OCI-LY7 (cell line): ENCODE measurements at regions not wholly inside any gene's neighbourhood (a gene's known extent, or its start where the extent isn't known, plus 50 kb on each side); places are given as distances from the start of the nearest gene placed in this dataset.

Experiments
- BruUV-seq: library from RNA; stranded (reverse); fragments of 400-500 nt; replicated peaks from 2 replicates; lab custom pipeline; 2021; lab: Mats Ljungman, UMichigan
- CTCF ChIA-PET: fragments of 300-600 bp; sonication (Branson Sonifier 250); formaldehyde crosslinking; loops from one replicate; lab custom pipeline; 2022; ENCODE audit warnings: antibody characterized with exemption; ENCODE audit not compliant: unreplicated experiment; lab: Charles Lee
- POLR2A ChIA-PET: fragments of 300-600 bp; sonication (Branson Sonifier 250); formaldehyde crosslinking; loops from one replicate; lab custom pipeline; 2022; ENCODE audit warnings: antibody characterized with exemption; lab: Charles Lee
- DNase-seq: peaks from one replicate; pipeline ENCODE4 v3.0.0-alpha.2; 2015; ENCODE audit warnings: low spot score
- H2AFZ ChIP-seq: fragments of 200-600 bp; sonication (generic), shearing (Covaris generic); 2 replicates; pipeline ENCODE4 v1.6.1; 2014; ENCODE audit warnings: mild to moderate bottlenecking, antibody characterized with exemption, low read length, moderate library complexity
- H3K27ac ChIP-seq: fragments of 200-600 bp; sonication (generic); 2 replicates; pipeline ENCODE4 v1.5.1; 2014; ENCODE audit warnings: mixed run types, low read depth, mild to moderate bottlenecking, moderate library complexity, low read length, inconsistent platforms; ENCODE audit not compliant: poor library complexity, severe bottlenecking
- H3K36me3 ChIP-seq: fragments of 200-600 bp; sonication (generic); 2 replicates; pipeline ENCODE4 v1.6.1; 2014; ENCODE audit warnings: mild to moderate bottlenecking, antibody characterized with exemption, low read length, moderate library complexity, mixed read lengths; ENCODE audit not compliant: insufficient read depth
- H3K4me1 ChIP-seq: fragments of 200-600 bp; sonication (generic); 2 replicates; pipeline ENCODE4 v1.5.1; 2014; ENCODE audit warnings: mild to moderate bottlenecking, low read length; ENCODE audit not compliant: insufficient read depth, poor library complexity, severe bottlenecking
- H3K4me2 ChIP-seq: fragments of 200-600 bp; sonication (generic); 2 replicates; pipeline ENCODE4 v1.6.1; 2014; ENCODE audit warnings: mild to moderate bottlenecking, low read length
- H3K4me3 ChIP-seq: fragments of 200-600 bp; sonication (generic); 2 replicates; pipeline ENCODE4 v1.5.1; 2014; ENCODE audit warnings: mild to moderate bottlenecking, low read depth, low read length; ENCODE audit not compliant: poor library complexity, severe bottlenecking
- H3K79me2 ChIP-seq: fragments of 200-600 bp; sonication (generic); 2 replicates; pipeline ENCODE4 v1.6.1; 2016; ENCODE audit warnings: low read depth, mild to moderate bottlenecking, low read length, moderate library complexity, mixed read lengths; ENCODE audit not compliant: insufficient read depth
- H3K9me2 ChIP-seq: fragments of 200-600 bp; sonication (generic); 2 replicates; pipeline ENCODE4 v1.6.1; 2016; ENCODE audit warnings: mild to moderate bottlenecking, low read length, mixed read lengths; ENCODE audit not compliant: insufficient read depth
- H3K9me3 ChIP-seq: fragments of 200-600 bp; sonication (generic); 2 replicates; pipeline ENCODE4 v1.6.1; 2014; ENCODE audit warnings: mild to moderate bottlenecking, mixed run types, low read length, mixed read lengths
- H4K20me1 ChIP-seq: fragments of 200-600 bp; sonication (generic); 2 replicates; pipeline ENCODE4 v1.6.1; 2014; ENCODE audit warnings: mild to moderate bottlenecking, antibody characterized with exemption, low read length, moderate library complexity, mixed read lengths; ENCODE audit not compliant: insufficient read depth
- CTCF ChIP-seq: fragments of 200-600 bp; sonication (generic); conservative IDR thresholded peaks from 2 replicates; pipeline ENCODE4 v1.5.1; 2014; ENCODE audit warnings: mild to moderate bottlenecking, antibody characterized with exemption, low read length, moderate library complexity, mixed read lengths
- EZH2phosphoT487 ChIP-seq: fragments of 200-600 bp; sonication (generic); IDR thresholded peaks from 2 replicates; pipeline ENCODE4 v1.6.1; 2018; ENCODE audit warnings: low read depth, borderline replicate concordance, mild to moderate bottlenecking, mixed run types, antibody characterized with exemption, low read length, moderate library complexity, mixed read lengths
- intact Hi-C: fragments of 100-400 bp; cut with micrococcal nuclease; formaldehyde crosslinking; loops from one replicate; pipeline ENCODE4 v1.10.0; 2022; ENCODE audit not compliant: unreplicated experiment

DNA sequence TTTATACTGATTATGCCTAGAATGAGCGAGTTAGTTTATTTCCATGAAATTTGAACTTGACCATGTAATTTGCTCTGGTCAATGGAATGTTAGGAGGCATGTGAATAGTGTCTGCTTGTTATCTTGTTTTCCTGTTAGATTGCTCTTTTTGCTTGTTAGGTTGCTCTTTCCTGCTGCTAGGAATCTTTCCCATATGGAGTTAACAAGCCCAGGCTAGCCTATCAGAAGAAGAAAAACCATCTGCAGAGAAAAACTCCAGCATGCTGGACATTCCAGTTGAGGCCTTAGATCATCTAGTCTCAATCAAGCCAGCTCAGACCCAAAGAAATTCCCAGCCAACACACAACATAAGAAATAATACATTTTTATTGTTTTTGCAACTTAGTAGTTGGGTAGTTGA, 470.2 kb upstream of the AGTR1 start:
- ChIA-PET CTCF (no interaction called here), POLR2A (no interaction called here)
- H3K27ac ChIP-seq = no peak overlapping the region
- BruUV-seq = no TSS peak
- no peaks in the 10 kb centered on the region for H4K20me1 ChIP-seq
- no peak for DNase-seq
- H3K36me3 ChIP-seq = no peaks in the 10 kb centered on the region
- H3K4me3 ChIP-seq = no peak overlapping the region
- no peak overlapping the region for H2AFZ ChIP-seq
- intact Hi-C loops = no loop called here
- no peaks in the 10 kb centered on the region for H3K79me2 ChIP-seq
- TF ChIP-seq EZH2phosphoT487 (no peak), CTCF (no peak)
- no peaks in the 10 kb centered on the region for H3K9me3 ChIP-seq
- no peaks in the 10 kb centered on the region for H3K9me2 ChIP-seq
- no peaks in the 10 kb centered on the region for H3K4me1 ChIP-seq
- H3K4me2 ChIP-seq = no peak overlapping the region

- Histone ChIP-seq H3K36me3 (no peaks in the 10 kb centered on the region), H3K9me3 (no peaks in the 10 kb centered on the region), H4K20me1 (no peaks in the 10 kb centered on the region), H3K4me2 (no peak overlapping the region), H3K27ac (no peak overlapping the region), H3K4me3 (no peak overlapping the region), H3K79me2 (no peaks in the 10 kb centered on the region), H3K9me2 (no peaks in the 10 kb centered on the region), H2AFZ (peak overlapping the region; percentile 45), H3K4me1 (no peaks in the 10 kb centered on the region)
- peak; percentile 21 for DNase-seq
- intact Hi-C loops = no loop called here
- no TSS peak for BruUV-seq
- ChIA-PET CTCF (no interaction called here), POLR2A (interaction anchor here (0.7 to 1.3 kb wide), 6 partner anchors 9 to 901 kb away, joined by 3 to 5 read pairs (median 3); partner anchors contain the start of gene HPS3)
- TF ChIP-seq EZH2phosphoT487 (no peak), CTCF (no peak)
Observed at GRCh38 chr3:148229107-148229506, 468.6 kb upstream of the AGTR1 start.

DNA sequence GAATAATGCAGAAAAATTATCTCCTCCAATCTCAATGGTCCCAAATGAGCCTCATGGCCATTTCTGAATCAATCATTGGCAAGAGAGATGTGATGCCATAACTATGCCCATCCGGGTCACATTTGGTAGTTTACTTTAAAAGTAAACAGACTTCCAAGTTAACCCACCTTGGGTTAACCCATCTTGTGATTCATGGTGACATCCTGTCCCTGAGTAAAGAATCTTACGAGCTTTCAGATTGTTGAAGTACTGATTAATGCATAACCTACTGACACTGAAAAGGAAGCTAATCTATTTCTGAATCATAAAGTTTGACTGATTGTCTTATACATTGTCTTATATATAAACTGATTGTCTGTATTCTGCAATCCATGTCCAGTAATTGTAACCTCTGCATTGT, 467.2 kb upstream of the AGTR1 start:
- intact Hi-C loops = no loop called here
- ChIA-PET CTCF (no interaction called here), POLR2A (no interaction called here)
- H3K4me3 ChIP-seq = no peak overlapping the region
- no TSS peak for BruUV-seq
- H4K20me1 ChIP-seq = no peaks in the 10 kb centered on the region
- H3K9me3 ChIP-seq = no peaks in the 10 kb centered on the region
- no peak overlapping the region for H2AFZ ChIP-seq
- H3K4me2 ChIP-seq = no peak overlapping the region
- no peak overlapping the region for H3K27ac ChIP-seq
- TF ChIP-seq EZH2phosphoT487 (no peak), CTCF (no peak)
- H3K4me1 ChIP-seq = no peaks in the 10 kb centered on the region
- H3K36me3 ChIP-seq = no peaks in the 10 kb centered on the region
- H3K9me2 ChIP-seq = no peaks in the 10 kb centered on the region
- DNase-seq = no peak
- no peaks in the 10 kb centered on the region for H3K79me2 ChIP-seq
